ENCODE measurements at regions not wholly inside any gene's neighbourhood (a gene's known extent, or its start where the extent isn't known, plus 50 kb on each side); places are given as distances from the start of the nearest gene placed in this dataset.

- no peak for TF ChIP-seq EP300 (IDR thresholded peaks at IDR 0.05)
- intact Hi-C loops (cut with DNase I), result no loop called here
- WGBS, 3 donors, result 42 to 69% (median 53%) methylated on average over 1 of the region's 1 CpG
Measured at GRCh38 chr1:68617942-68618341, 121.1 kb upstream of the DEPDC1 start.

DNA sequence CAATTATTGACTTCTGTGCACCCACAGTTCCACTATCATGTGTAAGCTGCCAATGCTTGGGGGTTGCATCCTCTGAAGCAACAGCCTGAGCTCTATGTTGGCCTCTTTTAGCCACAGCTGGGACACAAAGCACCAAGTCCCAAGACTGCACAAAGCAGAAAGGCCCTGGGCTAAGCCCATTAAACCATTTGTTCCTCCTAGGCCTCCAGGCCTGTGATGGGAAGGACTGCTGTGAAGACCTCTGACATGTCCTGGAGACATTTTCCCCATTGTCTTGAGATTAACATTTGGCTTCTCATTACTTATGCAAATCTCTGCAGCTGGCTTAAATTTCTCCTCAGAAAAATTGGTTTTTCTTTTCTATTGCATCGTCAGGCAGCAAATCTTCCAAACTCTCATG, 123.7 kb upstream of the DEPDC1 start:
- Histone ChIP-seq H3K4me1 (ENCODE audit: insufficient read depth) (no peaks in the 10 kb centered on the region), H3K27me3 (no peaks in the 10 kb centered on the region), H3K4me3 (no peak overlapping the region), H3K36me3 (no peaks in the 10 kb centered on the region), H3K27ac (no peak overlapping the region), H3K9me3 (peaks cover 0 to 3% of the 10 kb centered on the region in 2 donors)
- WGBS, 3 donors, result 89 to 95% (median 92%) methylated on average over 1 of the region's 1 CpG
- TF ChIP-seq, protein P1, sequence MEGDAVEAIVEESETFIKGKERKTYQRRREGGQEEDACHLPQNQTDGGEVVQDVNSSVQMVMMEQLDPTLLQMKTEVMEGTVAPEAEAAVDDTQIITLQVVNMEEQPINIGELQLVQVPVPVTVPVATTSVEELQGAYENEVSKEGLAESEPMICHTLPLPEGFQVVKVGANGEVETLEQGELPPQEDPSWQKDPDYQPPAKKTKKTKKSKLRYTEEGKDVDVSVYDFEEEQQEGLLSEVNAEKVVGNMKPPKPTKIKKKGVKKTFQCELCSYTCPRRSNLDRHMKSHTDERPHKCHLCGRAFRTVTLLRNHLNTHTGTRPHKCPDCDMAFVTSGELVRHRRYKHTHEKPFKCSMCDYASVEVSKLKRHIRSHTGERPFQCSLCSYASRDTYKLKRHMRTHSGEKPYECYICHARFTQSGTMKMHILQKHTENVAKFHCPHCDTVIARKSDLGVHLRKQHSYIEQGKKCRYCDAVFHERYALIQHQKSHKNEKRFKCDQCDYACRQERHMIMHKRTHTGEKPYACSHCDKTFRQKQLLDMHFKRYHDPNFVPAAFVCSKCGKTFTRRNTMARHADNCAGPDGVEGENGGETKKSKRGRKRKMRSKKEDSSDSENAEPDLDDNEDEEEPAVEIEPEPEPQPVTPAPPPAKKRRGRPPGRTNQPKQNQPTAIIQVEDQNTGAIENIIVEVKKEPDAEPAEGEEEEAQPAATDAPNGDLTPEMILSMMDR (IDR thresholded peaks at IDR 0.05), result no peak
- TF ChIP-seq POLR2A (IDR thresholded peaks at IDR 0.05), result no peak
- TF ChIP-seq EP300 (IDR thresholded peaks at IDR 0.05), result no peak
- intact Hi-C loops (cut with DNase I), result no loop called here
- no peak for DNase-seq

More at GRCh38 chr1:68617942-68618341, 121.1 kb upstream of the DEPDC1 start:
- Histone ChIP-seq H3K36me3 (no peaks in the 10 kb centered on the region), H3K27me3 (no peaks in the 10 kb centered on the region), H3K9me3 (peaks cover 0 to 3% of the 10 kb centered on the region in 2 donors), H3K4me1 (ENCODE audit: insufficient read depth) (no peaks in the 10 kb centered on the region), H3K4me3 (no peak overlapping the region), H3K27ac (no peak overlapping the region)
- no peak for DNase-seq

DNA sequence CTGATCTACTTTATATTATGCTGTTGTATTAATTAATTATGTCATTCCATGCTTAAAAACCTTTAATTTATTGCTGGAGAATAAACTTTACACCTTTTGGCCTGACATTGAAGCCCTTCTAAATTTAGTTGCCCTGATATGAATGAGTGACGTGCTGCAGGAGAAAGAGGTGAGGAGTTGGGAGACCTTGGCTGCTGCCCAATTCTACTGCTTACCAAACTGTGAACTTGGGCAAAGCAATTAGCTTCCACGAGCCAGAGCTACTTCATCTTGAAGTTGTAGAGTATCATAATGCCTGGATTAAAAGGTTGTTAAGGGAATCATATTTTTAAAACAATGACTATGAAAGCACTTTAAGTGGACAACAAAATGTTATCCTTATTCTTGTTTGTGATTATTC, 126.8 kb upstream of the DEPDC1 start:
- no peaks in the 10 kb centered on the region for H3K4me1 ChIP-seq (ENCODE audit: insufficient read depth)
- H3K36me3 ChIP-seq, result no peaks in the 10 kb centered on the region
- no peak overlapping the region for H3K27ac ChIP-seq
- H3K4me3 ChIP-seq, result no peak overlapping the region
- H3K27me3 ChIP-seq, result no peaks in the 10 kb centered on the region
- intact Hi-C loops (cut with DNase I), result no loop called here
- 28 to 38% (median 33%) methylated on average over 2 of the region's 2 CpGs for WGBS, 3 donors
- no peak for DNase-seq
- TF ChIP-seq, protein P1 (IDR thresholded peaks at IDR 0.05), result no peak
- TF ChIP-seq EP300 (IDR thresholded peaks at IDR 0.05), result no peak
- TF ChIP-seq POLR2A (IDR thresholded peaks at IDR 0.05), result no peak
- peaks cover 0 to 3% of the 10 kb centered on the region in 2 donors for H3K9me3 ChIP-seq

DNA sequence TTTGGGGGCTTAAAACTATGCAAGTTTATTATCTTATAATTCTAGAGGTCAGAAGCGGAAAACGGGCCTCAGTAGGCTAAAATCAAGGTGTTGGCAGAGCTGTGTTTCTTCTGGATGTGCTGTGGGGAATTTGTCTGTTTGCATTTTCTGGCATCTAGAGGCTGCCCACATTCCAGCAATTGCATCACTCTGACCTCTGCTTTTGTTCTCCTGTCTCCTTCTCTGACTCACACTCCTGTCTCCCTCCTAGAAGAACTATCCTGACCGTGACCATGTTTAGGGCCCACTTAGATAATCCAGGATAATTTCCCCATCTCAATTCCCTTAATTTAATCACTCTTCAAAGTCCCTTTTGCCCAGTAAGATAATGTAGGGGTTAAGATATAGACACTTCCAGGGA, 127.4 kb upstream of the DEPDC1 start:
- no peak for DNase-seq
- no peaks in the 10 kb centered on the region for H3K27me3 ChIP-seq
- no peaks in the 10 kb centered on the region for H3K4me1 ChIP-seq (ENCODE audit: insufficient read depth)
- H3K9me3 ChIP-seq, result peaks cover 0 to 3% of the 10 kb centered on the region in 2 donors
- no peak overlapping the region for H3K27ac ChIP-seq
- H3K4me3 ChIP-seq, result no peak overlapping the region
- intact Hi-C loops (cut with DNase I), result no loop called here
- WGBS, 3 donors, result 32 to 62% (median 44%) methylated on average over 3 of the region's 3 CpGs
- no peaks in the 10 kb centered on the region for H3K36me3 ChIP-seq
- no peak for TF ChIP-seq EP300 (IDR thresholded peaks at IDR 0.05)
- TF ChIP-seq, protein P1 (IDR thresholded peaks at IDR 0.05), result no peak
- TF ChIP-seq POLR2A (IDR thresholded peaks at IDR 0.05), result no peak

GRCh38 chr1:68625624-68626023, 128.7 kb upstream of the DEPDC1 start:
- intact Hi-C loops (cut with DNase I), result no loop called here
- 39 to 63% (median 49%) methylated on average over 1 of the region's 1 CpG for WGBS, 3 donors
- DNase-seq, result no peak
- Histone ChIP-seq H3K36me3 (no peaks in the 10 kb centered on the region), H3K27me3 (no peaks in the 10 kb centered on the region), H3K4me3 (no peak overlapping the region), H3K27ac (no peak overlapping the region), H3K4me1 (ENCODE audit: insufficient read depth) (no peaks in the 10 kb centered on the region), H3K9me3 (peaks cover 0 to 3% of the 10 kb centered on the region in 2 donors)
- TF ChIP-seq POLR2A (IDR thresholded peaks at IDR 0.05) (no peak), EP300 (IDR thresholded peaks at IDR 0.05) (no peak)
- TF ChIP-seq, protein P1 (IDR thresholded peaks at IDR 0.05), result no peak
